SH-SY5Y (cell line): ENCODE measurements at regions not wholly inside any gene's neighbourhood (a gene's known extent, or its start where the extent isn't known, plus 50 kb on each side); places are given as distances from the start of the nearest gene placed in this dataset.

Experiments
- GATA2 ChIP-seq: IDR thresholded peaks from 2 replicates; pipeline ENCODE4 v1.6.1; 2011; ENCODE audit warnings: mild to moderate bottlenecking, low read depth, low read length
- GATA3 ChIP-seq: IDR thresholded peaks from 2 replicates; pipeline ENCODE4 v1.6.1; 2011; ENCODE audit warnings: low read depth, mild to moderate bottlenecking, low read length, moderate library complexity

DNA sequence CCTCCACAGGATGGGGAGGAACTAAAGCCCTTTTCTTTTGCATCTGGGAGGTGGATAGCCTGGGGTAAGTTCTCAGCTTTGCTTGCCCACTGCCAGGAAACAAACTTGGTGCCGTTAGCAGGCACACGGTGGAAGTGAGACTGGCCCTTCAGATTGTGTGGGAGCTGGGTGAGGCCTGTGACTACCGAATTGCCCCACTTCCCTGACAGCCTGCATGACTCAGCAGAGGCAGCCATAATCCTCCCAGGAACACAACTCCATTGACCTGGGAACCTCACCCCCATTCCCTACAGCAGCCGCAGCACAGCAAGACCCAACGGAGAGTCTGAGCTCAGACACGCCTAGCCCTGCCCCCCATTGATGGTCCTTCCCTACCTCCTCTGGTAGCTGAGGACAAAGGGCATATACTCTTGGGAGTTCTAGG, 282.6 kb downstream of the KLF13 start:
- no peak for TF ChIP-seq GATA2
- TF ChIP-seq GATA3 = no peak
